SU-DHL-6 (cell line): ENCODE measurements at regions not wholly inside any gene's neighbourhood (a gene's known extent, or its start where the extent isn't known, plus 50 kb on each side); places are given as distances from the start of the nearest gene placed in this dataset.

Experiments used
- H2AFZ ChIP-seq: fragments of 200-600 bp; sonication (generic); 2 replicates; pipeline ENCODE4 v1.6.1; 2014; ENCODE audit warnings: low read depth, mild to moderate bottlenecking, moderate library complexity, mixed read lengths, antibody characterized with exemption, low read length; ENCODE audit not compliant: severe bottlenecking
- H3F3A ChIP-seq: fragments of 200-600 bp; shearing (Covaris generic); 2 replicates; pipeline ENCODE4 v1.6.0; 2016; ENCODE audit warnings: antibody characterized with exemption, mild to moderate bottlenecking; ENCODE audit not compliant: insufficient read depth
- H3K27ac ChIP-seq: fragments of 200-600 bp; sonication (generic); 2 replicates; pipeline ENCODE4 v1.5.1; 2016; ENCODE audit warnings: low read depth, mild to moderate bottlenecking, low read length, moderate library complexity, mixed read lengths
- H3K27me3 ChIP-seq: fragments of 200-600 bp; sonication (generic), shearing (Covaris generic); 2 replicates; pipeline ENCODE4 v1.6.0; 2014; ENCODE audit warnings: mild to moderate bottlenecking, low read length
- H3K36me3 ChIP-seq: fragments of 200-600 bp; sonication (generic); 2 replicates; pipeline ENCODE4 v1.6.1; 2014; ENCODE audit warnings: mild to moderate bottlenecking, low read length, mixed read lengths
- H3K4me2 ChIP-seq: fragments of 300-600, 200-600 bp; shearing (Covaris generic), sonication (generic); 2 replicates; pipeline ENCODE4 v1.6.0; 2014; ENCODE audit warnings: low read length, low read depth, mild to moderate bottlenecking; ENCODE audit not compliant: poor library complexity, severe bottlenecking
- H3K4me3 ChIP-seq: fragments of 200-600 bp; sonication (generic); 2 replicates; pipeline ENCODE4 v1.5.1; 2014; ENCODE audit warnings: antibody characterized with exemption, low read length, mild to moderate bottlenecking, mixed read lengths; ENCODE audit not compliant: insufficient read depth, poor library complexity, severe bottlenecking
- H3K79me2 ChIP-seq: fragments of 200-600 bp; sonication (generic); 2 replicates; pipeline ENCODE4 v1.6.1; 2014; ENCODE audit warnings: mild to moderate bottlenecking, low read length, moderate library complexity; ENCODE audit not compliant: insufficient read depth
- H3K9ac ChIP-seq: fragments of 200-600 bp; sonication (generic); 2 replicates; pipeline ENCODE4 v1.7.0; 2014; ENCODE audit warnings: mild to moderate bottlenecking, low read length
- H3K9me2 ChIP-seq: fragments of 200-600 bp; sonication (generic); replicated peaks from 2 replicates; pipeline ENCODE4 v1.6.1; 2014; ENCODE audit warnings: low read length; ENCODE audit not compliant: insufficient read depth
- H3K9me3 ChIP-seq: fragments of 200-600 bp; sonication (generic); 2 replicates; pipeline ENCODE4 v1.6.1; 2014; ENCODE audit warnings: low read length, mixed read lengths; ENCODE audit not compliant: insufficient read depth
- H4K20me1 ChIP-seq: fragments of 200-600 bp; sonication (generic); 2 replicates; pipeline ENCODE4 v1.6.1; 2014; ENCODE audit warnings: low read depth, mild to moderate bottlenecking, antibody characterized with exemption, low read length, moderate library complexity, mixed read lengths
- CTCF ChIP-seq: fragments of 200-600 bp; sonication (generic); IDR thresholded peaks from one replicate; pipeline ENCODE4 v1.5.1; 2017; ENCODE audit warnings: antibody characterized with exemption, mild to moderate bottlenecking, low read length, moderate library complexity; ENCODE audit not compliant: insufficient read depth, poor library complexity, severe bottlenecking
- EZH2phosphoT487 ChIP-seq: fragments of 200-600 bp; sonication (generic), shearing (Covaris generic); conservative IDR thresholded peaks from 2 replicates; pipeline ENCODE4 v1.6.1; 2018; ENCODE audit warnings: mild to moderate bottlenecking, antibody characterized with exemption, low read length, moderate library complexity, mixed read lengths

DNA sequence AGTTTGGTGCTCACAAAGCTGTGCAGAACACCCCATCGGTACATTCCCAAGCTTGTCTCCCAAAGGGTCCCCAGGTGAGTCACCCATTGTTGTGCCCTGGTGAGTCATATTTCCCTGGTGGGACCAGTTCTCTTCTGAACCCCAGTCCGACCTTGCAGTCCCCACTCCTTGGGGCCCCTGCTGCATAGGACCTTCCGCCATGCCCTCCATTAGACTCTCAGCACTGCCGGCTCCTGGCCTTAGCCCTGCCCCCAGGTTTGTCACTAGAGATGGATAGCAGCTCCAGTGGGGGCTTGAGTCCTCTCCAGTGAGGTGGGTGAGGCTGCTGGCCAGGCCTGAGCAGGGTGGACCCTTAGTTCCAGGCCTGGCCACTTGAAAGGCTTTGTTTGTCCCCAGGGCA lies 80.5 kb upstream of the MKI67 start:
- no peak overlapping the region for H3K4me2 ChIP-seq
- H2AFZ ChIP-seq = no peak overlapping the region
- no peak for TF ChIP-seq EZH2phosphoT487
- TF ChIP-seq CTCF = no peak
- no peaks in the 10 kb centered on the region for H3K36me3 ChIP-seq
- no peaks in the 10 kb centered on the region for H3K27me3 ChIP-seq
- H4K20me1 ChIP-seq = no peaks in the 10 kb centered on the region
- H3K9me2 ChIP-seq = no peaks in the 10 kb centered on the region
- H3F3A ChIP-seq = no peaks in the 10 kb centered on the region
- no peaks in the 10 kb centered on the region for H3K9me3 ChIP-seq
- H3K27ac ChIP-seq = no peak overlapping the region
- H3K4me3 ChIP-seq = no peak overlapping the region
- no peaks in the 10 kb centered on the region for H3K79me2 ChIP-seq
- H3K9ac ChIP-seq = no peak overlapping the region

GRCh38 chr10:128209862-128210214 lies 83.6 kb upstream of the MKI67 start:
- no peak overlapping the region for H3K9ac ChIP-seq
- H2AFZ ChIP-seq = no peak overlapping the region
- H3K27me3 ChIP-seq = no peaks in the 10 kb centered on the region
- no peaks in the 10 kb centered on the region for H3F3A ChIP-seq
- TF ChIP-seq EZH2phosphoT487 = no peak
- TF ChIP-seq CTCF = no peak
- no peak overlapping the region for H3K4me2 ChIP-seq
- H3K36me3 ChIP-seq = no peaks in the 10 kb centered on the region
- H3K9me2 ChIP-seq = no peaks in the 10 kb centered on the region
- H3K27ac ChIP-seq = no peak overlapping the region
- H3K9me3 ChIP-seq = no peaks in the 10 kb centered on the region
- no peaks in the 10 kb centered on the region for H4K20me1 ChIP-seq
- no peaks in the 10 kb centered on the region for H3K79me2 ChIP-seq
- H3K4me3 ChIP-seq = no peak overlapping the region

GRCh38 chr10:128210215-128211063 lies 84.2 kb upstream of the MKI67 start:
- H3K9me3 ChIP-seq = no peaks in the 10 kb centered on the region
- H3K27me3 ChIP-seq = no peaks in the 10 kb centered on the region
- no peak overlapping the region for H3K4me2 ChIP-seq
- no peaks in the 10 kb centered on the region for H3K79me2 ChIP-seq
- no peak overlapping the region for H3K4me3 ChIP-seq
- H3K9me2 ChIP-seq = no peaks in the 10 kb centered on the region
- no peak overlapping the region for H3K9ac ChIP-seq
- H3K27ac ChIP-seq = no peak overlapping the region
- no peaks in the 10 kb centered on the region for H4K20me1 ChIP-seq
- no peak overlapping the region for H2AFZ ChIP-seq
- no peaks in the 10 kb centered on the region for H3F3A ChIP-seq
- no peaks in the 10 kb centered on the region for H3K36me3 ChIP-seq
- peak; percentile 15 for TF ChIP-seq CTCF
- TF ChIP-seq EZH2phosphoT487 = no peak
